ENCODE measurements at regions not wholly inside any gene's neighbourhood (a gene's known extent, or its start where the extent isn't known, plus 50 kb on each side); places are given as distances from the start of the nearest gene placed in this dataset.

DNA sequence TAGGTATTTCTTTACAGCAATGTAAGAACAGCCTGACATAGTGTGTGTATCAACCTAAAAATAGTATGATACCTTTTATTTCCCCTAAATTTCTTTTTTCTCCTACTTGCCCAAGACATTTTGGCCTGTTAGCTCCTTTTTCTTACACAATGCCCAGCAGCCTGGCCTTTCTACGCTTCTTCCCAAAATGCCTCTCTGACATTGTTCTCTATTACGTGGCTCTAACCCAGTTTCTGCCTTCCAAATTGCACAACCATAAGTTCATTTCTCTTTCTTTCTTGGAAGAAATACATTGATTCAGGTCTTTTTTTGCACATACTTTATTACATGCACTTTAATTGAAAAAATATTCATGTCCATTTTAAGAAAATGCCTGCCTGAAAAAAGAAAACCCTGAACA lies 408.2 kb downstream of the PRR16 start:
- H4K20me1 ChIP-seq (replicated peaks; ENCODE audit: control insufficient read depth, insufficient read depth, low read length): no peaks in the 10 kb centered on the region
- ChIA-PET CTCF (ENCODE audit: low intra/inter-chr PET ratio) (no interaction called here), POLR2A (no interaction called here)
- no peak overlapping the region for H3K4me3 ChIP-seq
- intact Hi-C loops (cut with micrococcal nuclease): no loop called here
- no peak overlapping the region for H3K27ac ChIP-seq (ENCODE audit: extremely low read depth, low read depth, low read length)
- ATAC-seq (no peak), FAIRE-seq (no peak), DNase-seq (ENCODE audit: extremely low read depth in 1 of 4, low spot score in 3 of 4) (no peak)
- BruUV-seq (replicated peaks): no TSS peak
- no peaks in the 10 kb centered on the region for H3K9me3 ChIP-seq (replicated peaks; ENCODE audit: control insufficient read depth, insufficient read depth, low read depth, low read length)
- 6% methylated on average over 2 of the region's 2 CpGs for WGBS (ENCODE audit: insufficient coverage, low coverage, missing lambda C conversion rate)
- H3K4me1 ChIP-seq (replicated peaks in 1 of 2; ENCODE audit: control insufficient read depth in 2 of 2, insufficient read depth in 2 of 2, low read length in 2 of 2): no peaks in the 10 kb centered on the region
- no peaks in the 10 kb centered on the region for H3K9me1 ChIP-seq (ENCODE audit: control insufficient read depth, insufficient read depth, low read length)
- H3K36me3 ChIP-seq (ENCODE audit: control insufficient read depth, insufficient read depth, low read length): no peaks in the 10 kb centered on the region
- H3K27me3 ChIP-seq (ENCODE audit: control insufficient read depth in 2 of 2, insufficient read depth in 2 of 2, low read length in 2 of 2): no peaks in the 10 kb centered on the region
- H3K79me2 ChIP-seq (ENCODE audit: control insufficient read depth, insufficient read depth, low read length): no peaks in the 10 kb centered on the region
- no peak overlapping the region for H3K9ac ChIP-seq (ENCODE audit: insufficient read depth in 1 of 2, low read depth in 2 of 2, low read length in 2 of 2)
- no peak overlapping the region for H3K4me2 ChIP-seq (ENCODE audit: insufficient read depth, low read length)
- H2AFZ ChIP-seq (ENCODE audit: low read depth, low read length): no peak overlapping the region
- in situ Hi-C loops (cut with MboI): no loop called here
- TF ChIP-seq IRF2 (CRISPR knock-in tag; IDR thresholded peaks at IDR 0.05): no peak
- TF ChIP-seq, protein P1, sequence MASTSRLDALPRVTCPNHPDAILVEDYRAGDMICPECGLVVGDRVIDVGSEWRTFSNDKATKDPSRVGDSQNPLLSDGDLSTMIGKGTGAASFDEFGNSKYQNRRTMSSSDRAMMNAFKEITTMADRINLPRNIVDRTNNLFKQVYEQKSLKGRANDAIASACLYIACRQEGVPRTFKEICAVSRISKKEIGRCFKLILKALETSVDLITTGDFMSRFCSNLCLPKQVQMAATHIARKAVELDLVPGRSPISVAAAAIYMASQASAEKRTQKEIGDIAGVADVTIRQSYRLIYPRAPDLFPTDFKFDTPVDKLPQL (IDR thresholded peaks at IDR 0.05; ENCODE audit: extremely low read depth, insufficient read length): no peak
- no peak for TF ChIP-seq SREBF2 (CRISPR knock-in tag; IDR thresholded peaks at IDR 0.05)
- TF ChIP-seq ZNF274 (IDR thresholded peaks at IDR 0.05; ENCODE audit: borderline replicate concordance, low read depth, low read length): no peak
- no peak for TF ChIP-seq POLR2G (IDR thresholded peaks at IDR 0.05; ENCODE audit: low read depth, low read length)
- TF ChIP-seq, protein P2, sequence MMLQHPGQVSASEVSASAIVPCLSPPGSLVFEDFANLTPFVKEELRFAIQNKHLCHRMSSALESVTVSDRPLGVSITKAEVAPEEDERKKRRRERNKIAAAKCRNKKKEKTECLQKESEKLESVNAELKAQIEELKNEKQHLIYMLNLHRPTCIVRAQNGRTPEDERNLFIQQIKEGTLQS (IDR thresholded peaks at IDR 0.05): no peak
- TF ChIP-seq, protein P2 (CRISPR knock-in tag; conservative IDR thresholded peaks at IDR 0.05): no peak
- no peak for TF ChIP-seq ZNF57 (CRISPR knock-in tag; IDR thresholded peaks at IDR 0.05)
- TF ChIP-seq, protein P3, sequence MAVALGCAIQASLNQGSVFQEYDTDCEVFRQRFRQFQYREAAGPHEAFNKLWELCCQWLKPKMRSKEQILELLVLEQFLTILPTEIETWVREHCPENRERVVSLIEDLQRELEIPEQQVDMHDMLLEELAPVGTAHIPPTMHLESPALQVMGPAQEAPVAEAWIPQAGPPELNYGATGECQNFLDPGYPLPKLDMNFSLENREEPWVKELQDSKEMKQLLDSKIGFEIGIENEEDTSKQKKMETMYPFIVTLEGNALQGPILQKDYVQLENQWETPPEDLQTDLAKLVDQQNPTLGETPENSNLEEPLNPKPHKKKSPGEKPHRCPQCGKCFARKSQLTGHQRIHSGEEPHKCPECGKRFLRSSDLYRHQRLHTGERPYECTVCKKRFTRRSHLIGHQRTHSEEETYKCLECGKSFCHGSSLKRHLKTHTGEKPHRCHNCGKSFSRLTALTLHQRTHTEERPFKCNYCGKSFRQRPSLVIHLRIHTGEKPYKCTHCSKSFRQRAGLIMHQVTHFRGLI (CRISPR knock-in tag; IDR thresholded peaks at IDR 0.05): no peak
- no peak for TF ChIP-seq EGR1 (conservative IDR thresholded peaks at IDR 0.05)
- no peak for TF ChIP-seq RUNX1 (IDR thresholded peaks at IDR 0.05; ENCODE audit: low read depth)
- no peak for TF ChIP-seq FUS (optimal IDR thresholded peaks at IDR 0.05; ENCODE audit: low read depth, low read length)
- TF ChIP-seq ILK (tag; IDR thresholded peaks at IDR 0.05; ENCODE audit: borderline replicate concordance, low read depth): no peak
- TF ChIP-seq, protein P4, sequence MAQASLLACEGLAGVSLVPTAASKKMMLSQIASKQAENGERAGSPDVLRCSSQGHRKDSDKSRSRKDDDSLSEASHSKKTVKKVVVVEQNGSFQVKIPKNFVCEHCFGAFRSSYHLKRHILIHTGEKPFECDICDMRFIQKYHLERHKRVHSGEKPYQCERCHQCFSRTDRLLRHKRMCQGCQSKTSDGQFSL (CRISPR knock-in tag; IDR thresholded peaks at IDR 0.05): no peak
- TF ChIP-seq, protein P4 (tag; IDR thresholded peaks at IDR 0.05): no peak
- TF ChIP-seq, protein P5, sequence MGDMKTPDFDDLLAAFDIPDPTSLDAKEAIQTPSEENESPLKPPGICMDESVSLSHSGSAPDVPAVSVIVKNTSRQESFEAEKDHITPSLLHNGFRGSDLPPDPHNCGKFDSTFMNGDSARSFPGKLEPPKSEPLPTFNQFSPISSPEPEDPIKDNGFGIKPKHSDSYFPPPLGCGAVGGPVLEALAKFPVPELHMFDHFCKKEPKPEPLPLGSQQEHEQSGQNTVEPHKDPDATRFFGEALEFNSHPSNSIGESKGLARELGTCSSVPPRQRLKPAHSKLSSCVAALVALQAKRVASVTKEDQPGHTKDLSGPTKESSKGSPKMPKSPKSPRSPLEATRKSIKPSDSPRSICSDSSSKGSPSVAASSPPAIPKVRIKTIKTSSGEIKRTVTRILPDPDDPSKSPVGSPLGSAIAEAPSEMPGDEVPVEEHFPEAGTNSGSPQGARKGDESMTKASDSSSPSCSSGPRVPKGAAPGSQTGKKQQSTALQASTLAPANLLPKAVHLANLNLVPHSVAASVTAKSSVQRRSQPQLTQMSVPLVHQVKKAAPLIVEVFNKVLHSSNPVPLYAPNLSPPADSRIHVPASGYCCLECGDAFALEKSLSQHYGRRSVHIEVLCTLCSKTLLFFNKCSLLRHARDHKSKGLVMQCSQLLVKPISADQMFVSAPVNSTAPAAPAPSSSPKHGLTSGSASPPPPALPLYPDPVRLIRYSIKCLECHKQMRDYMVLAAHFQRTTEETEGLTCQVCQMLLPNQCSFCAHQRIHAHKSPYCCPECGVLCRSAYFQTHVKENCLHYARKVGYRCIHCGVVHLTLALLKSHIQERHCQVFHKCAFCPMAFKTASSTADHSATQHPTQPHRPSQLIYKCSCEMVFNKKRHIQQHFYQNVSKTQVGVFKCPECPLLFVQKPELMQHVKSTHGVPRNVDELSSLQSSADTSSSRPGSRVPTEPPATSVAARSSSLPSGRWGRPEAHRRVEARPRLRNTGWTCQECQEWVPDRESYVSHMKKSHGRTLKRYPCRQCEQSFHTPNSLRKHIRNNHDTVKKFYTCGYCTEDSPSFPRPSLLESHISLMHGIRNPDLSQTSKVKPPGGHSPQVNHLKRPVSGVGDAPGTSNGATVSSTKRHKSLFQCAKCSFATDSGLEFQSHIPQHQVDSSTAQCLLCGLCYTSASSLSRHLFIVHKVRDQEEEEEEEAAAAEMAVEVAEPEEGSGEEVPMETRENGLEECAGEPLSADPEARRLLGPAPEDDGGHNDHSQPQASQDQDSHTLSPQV (IDR thresholded peaks at IDR 0.05): no peak

Data from K562 (cell line).